Activated naive CD4-positive, alpha-beta T cell treated with Interleukin-2 at 50 U/mL for 16 hours (primary cell): ENCODE measurements at regions not wholly inside any gene's neighbourhood (a gene's known extent, or its start where the extent isn't known, plus 50 kb on each side); places are given as distances from the start of the nearest gene placed in this dataset.

Source experiments
- DNase-seq: peaks from one replicate; pipeline ENCODE4 v3.0.0-alpha.2; 2020

DNA sequence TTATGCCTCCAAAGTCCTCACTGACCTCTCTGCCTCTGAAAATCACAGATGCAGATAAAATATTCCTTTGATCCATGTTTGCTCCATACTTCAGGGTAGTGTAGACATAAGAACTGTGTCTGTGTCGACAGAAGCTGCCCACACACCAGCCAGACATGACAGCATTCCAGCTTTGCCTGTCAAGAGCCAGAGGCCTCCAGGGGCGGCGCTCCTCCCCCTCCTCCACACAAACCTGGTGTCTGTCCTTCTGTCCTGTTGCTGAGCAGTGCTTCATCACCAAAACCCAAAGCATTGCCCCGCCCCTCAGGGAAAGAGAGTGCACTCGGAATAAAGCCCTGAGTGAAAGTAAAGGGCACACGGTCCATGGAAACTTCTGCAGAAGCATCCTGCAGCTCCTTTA, 379.4 kb downstream of the FBXW7 start:
- DNase-seq: no peak

DNA sequence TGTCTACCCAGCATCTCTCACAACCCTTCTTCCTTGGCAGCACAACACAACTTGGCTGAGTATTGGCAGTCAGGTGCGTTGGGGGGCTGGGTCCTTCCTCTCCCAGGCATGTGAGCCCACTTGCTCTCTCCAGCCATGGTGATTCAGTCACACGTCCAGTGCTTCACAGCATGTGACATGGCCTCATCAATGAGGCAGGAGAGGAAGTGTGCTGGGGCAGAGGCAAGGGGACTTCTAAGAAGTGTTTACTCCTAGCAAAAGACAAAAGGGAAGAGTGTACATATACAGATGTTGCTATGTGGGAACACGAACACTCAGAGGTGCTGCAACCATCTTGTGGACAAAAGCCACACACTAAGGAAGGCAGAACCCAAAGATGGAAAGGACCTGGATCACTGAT, 380.8 kb downstream of the FBXW7 start:
- DNase-seq: no peak

GRCh38 chr4:152154433-152154832, 381.5 kb downstream of the FBXW7 start:
- DNase-seq: no peak

DNA sequence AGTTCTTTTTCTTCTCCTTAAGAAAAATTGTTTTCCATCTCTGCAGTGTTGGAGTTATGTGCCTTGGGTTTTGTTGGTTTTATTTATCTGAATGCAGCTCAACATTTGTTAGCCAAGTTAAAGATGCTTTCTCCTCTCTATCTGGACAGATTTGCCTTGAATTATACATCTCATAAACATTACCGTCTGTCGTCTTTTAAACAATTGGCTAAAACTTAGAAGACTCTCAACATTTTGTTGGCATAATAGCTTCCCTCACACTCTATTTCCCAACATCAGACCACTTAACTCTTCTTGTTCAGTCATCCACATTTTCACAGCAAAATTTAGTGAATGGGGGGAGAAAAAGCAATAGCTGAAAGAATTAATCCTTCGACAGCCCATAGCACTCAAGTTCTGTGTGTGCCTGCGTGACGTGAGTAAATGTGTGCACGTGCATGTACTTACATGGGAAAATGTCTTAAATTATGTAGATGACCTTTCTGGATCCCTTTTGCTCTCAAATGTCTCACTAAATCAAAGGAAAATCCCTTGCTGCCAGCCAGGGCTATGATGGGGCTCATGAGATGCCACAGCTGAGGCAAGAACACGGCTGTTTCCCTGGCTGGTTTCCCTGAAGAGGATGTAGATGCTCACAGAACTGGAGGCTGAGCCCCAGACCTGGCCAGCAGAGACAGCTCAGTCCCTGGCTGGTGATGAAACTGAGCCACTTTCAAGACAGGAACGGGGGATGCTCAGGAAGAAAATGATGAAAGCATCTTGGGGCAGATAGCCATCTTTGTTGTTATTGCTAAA, 382.2 kb downstream of the FBXW7 start:
- DNase-seq: no peak

GRCh38 chr4:152150214-152150613, 385.7 kb downstream of the FBXW7 start:
- no peak for DNase-seq

DNA sequence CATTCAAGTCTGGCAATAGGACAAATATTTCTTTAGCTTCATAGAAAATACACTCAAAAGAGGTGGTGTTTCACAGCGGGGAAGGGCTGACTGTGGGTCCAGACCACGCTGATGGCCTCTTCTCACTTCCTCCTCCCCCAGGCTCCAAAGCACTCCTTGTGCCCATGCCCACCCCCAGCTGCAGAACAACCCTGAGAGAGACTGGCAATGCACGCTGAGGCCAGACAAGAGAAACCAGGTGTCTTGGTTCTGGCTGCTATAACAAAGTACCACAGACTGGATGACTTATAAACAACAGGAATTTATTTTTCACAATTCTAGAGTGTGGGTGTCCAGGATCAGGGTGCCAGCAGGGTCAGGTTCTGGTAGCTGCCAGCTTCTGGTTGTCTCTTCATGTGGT, 386.1 kb downstream of the FBXW7 start:
- DNase-seq: no peak

DNA sequence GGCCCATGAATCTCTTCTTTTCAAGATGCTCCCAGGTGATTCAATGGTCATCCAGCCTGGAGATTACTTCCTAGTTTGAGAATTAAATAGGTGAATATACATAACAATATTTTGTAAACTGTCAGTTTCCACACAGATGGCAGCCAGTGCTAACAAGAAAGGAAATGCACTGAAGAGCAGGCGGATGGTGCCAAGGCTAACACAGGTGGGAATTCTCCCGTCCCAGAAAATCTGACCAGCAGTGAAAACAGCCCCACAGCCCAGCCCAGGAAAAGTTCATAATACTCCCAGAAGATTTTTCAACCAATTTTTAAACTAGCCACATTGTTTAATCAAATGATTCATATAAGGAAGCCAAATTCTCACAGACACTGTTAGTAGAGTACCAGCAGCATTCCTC, 387.2 kb upstream of the GATB start:
- DNase-seq: no peak

DNA sequence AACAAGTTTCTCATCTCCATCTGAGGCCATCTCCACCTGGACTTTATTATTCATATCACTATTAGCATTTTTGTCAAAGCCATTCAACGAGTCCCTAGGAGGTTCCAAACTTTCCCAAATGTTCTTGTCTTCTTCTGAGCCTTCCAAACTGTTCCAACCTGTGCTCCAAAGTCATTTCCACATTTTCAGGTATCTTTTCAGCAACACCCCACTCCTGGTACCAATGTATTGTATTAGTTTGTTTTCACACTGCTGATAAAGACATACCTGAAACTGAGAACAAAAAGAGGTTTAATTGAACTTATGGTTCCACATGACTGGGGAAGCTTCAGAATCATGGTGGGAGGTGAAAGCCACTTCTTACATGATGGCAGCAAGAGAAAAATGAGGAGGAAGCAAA, 385.4 kb upstream of the GATB start:
- DNase-seq: no peak

GRCh38 chr4:152143806-152144205, 383.0 kb upstream of the GATB start:
- DNase-seq: no peak

DNA sequence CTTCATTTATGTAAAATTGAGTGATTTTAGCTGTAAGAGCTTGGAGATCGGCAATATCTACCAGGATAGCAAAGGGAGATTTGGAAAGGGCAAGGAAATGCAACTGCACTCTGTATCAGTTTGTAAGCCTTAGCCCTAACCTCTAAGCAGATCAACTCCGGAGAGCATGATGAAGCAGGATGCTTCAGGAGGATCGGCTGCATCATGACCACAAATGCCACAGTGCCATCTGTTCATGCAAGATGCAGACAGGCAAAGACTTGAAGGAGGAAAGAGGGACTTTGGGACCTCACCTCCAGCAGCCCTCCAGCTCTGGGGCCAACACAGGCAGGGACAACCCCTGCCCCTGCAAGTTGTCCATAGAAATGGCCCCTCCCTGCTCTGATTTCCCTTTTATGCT, 377.6 kb upstream of the GATB start:
- DNase-seq: no peak

DNA sequence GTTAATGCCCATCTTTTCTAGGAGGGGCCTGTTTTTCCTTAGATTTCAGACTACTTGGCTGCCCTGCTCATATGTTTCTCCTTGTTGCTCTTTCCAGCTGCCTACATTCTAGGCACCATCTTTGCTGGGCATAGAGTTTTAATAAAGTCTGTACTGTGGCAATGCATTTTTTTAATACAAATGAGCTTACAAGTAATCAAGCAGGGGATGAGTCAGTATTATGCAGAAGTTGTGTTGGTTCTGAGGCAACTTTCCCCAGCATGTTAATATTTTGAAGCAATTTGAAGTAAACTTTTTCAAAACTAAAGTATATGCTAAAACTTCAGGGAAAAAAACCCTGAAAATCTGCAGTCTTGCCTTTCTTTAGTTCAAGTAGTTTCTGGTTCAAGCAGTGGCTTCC, 372.0 kb upstream of the GATB start:
- DNase-seq: no peak

DNA sequence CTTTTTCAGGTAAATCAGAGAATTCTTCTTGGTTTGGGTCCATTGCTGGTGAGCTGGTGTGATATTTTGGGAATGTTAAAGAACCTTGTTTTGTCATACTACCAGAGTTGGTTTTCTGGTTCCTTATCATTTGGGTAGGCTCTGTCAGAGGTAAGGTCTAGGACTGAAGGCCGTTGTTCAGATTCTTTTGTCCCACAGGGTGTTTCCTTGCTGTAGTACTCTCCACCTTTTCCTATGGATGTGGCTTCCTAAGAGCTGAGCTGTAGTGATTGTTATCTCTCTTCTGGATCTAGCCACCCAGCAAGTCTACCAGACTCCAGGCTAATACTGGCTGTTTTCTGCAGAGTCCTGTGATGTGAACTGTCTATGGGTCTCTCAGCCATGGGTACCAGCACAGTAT, 367.5 kb upstream of the GATB start:
- DNase-seq: no peak

- DNase-seq: no peak
Observed at GRCh38 chr4:152126238-152126637, 365.4 kb upstream of the GATB start.

DNA sequence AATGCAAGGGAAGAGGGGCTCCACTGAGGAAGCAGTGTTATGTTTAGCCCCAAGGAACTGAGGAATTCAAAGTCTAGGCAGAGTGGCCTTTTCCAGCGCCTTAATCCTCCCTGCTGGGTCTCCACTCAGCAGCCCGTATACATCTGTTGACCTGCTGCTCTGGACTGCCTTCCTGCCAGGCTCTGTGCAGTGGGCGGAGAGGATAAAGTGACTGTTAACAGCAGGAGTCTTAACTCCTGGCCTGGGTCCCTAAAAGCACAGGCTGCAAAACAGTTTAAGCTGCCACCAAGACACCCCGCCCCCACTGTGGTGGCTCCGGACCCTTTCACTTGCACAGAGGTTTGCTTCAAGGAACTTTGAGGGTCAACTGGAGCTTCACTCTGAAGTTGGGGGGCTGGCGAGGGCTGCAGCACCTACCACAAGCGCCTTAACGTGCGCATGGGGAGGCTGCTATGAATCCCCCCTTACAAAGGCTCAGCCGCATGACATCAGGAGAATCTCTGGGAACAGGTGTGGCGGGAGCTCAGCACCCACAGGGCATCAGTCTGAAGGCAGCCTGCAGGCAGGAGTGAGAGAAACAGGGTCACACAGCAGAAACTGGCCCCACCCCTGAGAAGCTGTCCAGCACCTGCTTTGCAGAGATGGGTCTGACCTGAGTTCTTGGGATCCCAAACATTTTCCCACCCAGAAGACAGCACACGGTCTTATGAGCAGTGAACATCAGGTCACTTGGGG, 358.2 kb upstream of the GATB start:
- DNase-seq: no peak

GRCh38 chr4:152117933-152118507, 357.2 kb upstream of the GATB start:
- DNase-seq: no peak

DNA sequence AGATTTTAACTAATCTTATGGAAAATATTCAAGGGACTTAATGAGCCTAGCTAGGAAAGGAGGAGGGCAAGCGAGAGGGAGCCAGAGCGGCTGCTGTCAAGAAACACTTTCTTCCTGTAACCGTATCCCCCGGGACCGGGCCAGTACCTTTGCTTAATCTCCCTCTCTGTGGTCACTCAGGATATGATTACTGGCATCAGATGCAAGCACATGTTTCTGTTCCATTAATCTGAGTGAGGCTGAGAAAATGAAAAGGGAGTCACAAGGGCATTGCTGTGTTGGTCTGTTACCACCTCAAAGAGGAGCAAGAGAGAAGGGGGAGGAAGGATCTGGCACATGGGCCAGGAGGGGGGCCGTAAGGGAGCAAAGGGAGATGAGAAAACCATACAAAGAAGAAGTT, 356.7 kb upstream of the GATB start:
- DNase-seq: no peak

DNA sequence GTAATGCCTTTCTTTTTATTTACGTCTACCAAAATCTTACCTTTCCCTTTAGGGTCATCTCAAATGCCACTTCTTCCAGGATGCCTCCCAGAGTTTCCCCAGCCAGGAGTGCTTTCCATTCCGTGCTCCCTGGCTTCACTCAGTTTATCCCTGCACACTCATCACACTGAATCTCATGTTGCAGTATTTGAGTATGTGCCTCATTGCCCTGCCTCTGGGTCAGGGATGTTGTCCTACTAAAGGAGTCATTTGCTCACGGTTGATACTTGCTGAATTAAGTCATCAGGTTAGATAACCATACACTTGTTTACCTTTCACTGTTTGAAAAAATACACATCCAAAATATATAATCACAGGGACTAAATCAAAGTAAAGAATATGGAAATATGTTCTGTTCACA, 356.2 kb upstream of the GATB start:
- DNase-seq: no peak

DNA sequence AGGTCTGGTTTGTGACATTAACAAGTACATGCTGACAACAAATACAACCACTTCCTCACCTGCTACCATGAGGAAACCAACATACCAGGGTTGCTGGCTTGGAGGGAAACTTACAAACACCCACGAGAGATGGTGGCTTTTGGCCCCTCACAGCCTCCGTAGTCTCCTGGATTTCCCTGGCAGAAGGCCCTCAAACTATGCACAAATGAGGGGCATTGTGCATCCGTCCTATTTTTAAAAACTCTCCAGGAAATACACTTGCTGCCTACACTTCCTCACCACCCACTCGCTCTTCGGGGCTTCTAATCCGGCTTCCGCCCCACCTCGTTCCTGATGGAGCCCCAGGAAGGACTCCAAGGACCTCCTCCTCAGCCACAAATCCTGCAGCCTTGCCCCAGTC, 355.0 kb upstream of the GATB start:
- peak; percentile 48 for DNase-seq

GRCh38 chr4:152115118-152115517, 354.3 kb upstream of the GATB start:
- no peak for DNase-seq

- no peak for DNase-seq
Observed at GRCh38 chr4:152114562-152114961, 353.8 kb upstream of the GATB start.

DNA sequence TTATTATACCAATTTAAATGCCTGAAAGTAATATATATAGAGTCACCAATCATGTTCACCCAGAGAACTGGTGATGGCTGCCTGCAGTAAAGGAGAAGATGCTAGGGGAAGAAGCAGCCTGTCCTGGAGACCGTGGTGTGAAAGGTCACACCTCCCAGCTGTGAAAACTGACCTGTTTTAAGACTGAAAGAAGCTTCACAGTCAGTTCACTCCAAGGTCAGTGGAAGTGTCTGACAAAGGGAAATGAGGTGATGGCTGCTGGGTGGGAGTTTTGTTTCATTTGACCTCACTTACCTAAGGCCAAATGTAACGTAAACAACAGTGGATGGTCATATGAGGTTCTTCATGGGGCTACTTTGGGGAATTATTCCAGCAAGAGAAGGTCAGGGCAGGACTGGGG, 352.1 kb upstream of the GATB start:
- no peak for DNase-seq

DNA sequence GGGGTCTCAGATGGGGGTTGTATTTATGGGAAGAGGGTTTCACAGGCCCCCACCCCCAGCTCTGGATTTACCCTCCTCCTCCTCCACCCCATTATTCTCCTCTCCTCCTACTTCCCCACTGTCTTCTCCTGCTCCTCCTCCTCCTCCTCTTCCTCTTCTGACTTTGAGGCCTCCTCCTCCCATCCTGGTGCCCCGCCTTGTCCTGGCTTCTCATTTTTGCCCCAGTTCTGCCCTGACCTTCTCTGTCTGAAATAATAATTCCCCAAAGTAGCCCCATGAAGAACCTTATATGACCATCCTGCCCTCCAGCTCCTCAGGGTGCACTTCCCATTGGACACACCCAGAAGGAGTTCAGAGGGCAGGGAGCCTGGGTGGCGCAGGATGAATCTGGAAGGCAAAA, 351.4 kb upstream of the GATB start:
- no peak for DNase-seq

DNA sequence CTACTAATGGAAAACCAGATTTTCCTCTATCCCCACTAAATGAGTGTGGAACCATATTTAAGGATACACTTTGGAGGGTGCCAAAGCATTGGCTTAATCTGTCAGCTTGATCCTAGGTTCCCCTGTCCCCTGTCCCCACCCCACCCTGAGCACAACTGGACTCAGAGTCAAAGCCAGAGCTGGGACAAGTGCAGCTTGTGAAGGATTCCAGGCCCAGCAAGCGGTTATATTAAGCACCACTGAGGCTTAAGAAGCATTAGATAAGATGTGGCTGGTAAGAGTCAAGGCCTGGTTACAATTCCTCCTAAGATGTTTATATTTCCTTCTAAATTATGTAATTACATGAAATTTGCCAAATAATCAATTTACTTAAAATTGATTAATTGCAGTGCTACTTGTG, 350.0 kb upstream of the GATB start:
- no peak for DNase-seq
